HG02884 (cell line): ENCODE measurements at regions not wholly inside any gene's neighbourhood (a gene's known extent, or its start where the extent isn't known, plus 50 kb on each side); places are given as distances from the start of the nearest gene placed in this dataset.

ENCODE experiments used
- ATAC-seq: cut with Tn5 transposase; IDR thresholded peaks from one replicate; pipeline ENCODE4 v1.9.1; 2021; ENCODE audit warnings: mild to moderate bottlenecking, moderate library complexity; ENCODE audit not compliant: unreplicated experiment

DNA sequence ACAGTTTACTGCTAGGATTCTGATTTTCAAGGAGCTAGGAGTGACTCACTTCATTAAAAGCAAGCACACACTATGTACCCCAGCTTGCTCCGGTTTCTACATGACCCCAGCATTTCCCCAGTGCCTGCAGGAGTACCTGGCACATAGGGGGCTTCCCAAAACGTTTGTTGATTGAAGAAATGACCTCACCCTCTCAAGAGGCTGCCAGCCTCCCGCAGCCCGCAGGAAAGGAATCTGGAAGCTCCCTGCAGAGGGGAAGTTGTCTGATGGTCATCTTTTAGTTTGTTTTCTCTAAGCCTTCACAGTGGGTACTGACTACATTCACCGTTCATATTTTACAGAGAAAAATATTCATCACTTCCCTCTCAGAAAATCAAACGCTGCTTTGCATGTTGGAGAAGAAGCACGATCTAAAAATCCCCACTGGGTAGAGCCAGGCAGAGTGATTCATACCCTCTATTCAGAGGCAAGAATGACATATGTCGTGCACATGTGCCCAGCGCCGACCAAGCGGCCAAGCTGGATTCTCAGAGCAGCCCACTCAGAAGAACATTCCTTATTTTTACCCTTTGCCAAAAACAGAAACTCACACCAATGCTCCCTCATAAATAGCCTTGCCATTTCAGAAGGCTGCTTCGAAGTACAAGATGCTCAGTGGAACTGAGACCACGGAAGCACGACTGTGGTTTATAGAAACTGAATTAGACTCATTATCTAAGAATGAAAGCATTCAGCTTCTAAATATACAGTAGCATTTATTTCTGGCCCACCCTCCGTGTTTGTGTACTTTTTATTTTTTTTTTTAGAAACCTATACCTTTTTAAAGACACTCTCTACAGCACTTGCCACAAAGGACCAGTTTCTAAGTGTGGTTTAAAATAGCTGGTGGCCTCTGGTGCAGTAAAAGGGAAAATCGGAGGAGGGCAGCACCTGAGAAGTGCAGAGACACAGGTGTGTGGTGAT is 143.2 kb downstream of the MIS18A start:
- ATAC-seq: peak; percentile 64

DNA sequence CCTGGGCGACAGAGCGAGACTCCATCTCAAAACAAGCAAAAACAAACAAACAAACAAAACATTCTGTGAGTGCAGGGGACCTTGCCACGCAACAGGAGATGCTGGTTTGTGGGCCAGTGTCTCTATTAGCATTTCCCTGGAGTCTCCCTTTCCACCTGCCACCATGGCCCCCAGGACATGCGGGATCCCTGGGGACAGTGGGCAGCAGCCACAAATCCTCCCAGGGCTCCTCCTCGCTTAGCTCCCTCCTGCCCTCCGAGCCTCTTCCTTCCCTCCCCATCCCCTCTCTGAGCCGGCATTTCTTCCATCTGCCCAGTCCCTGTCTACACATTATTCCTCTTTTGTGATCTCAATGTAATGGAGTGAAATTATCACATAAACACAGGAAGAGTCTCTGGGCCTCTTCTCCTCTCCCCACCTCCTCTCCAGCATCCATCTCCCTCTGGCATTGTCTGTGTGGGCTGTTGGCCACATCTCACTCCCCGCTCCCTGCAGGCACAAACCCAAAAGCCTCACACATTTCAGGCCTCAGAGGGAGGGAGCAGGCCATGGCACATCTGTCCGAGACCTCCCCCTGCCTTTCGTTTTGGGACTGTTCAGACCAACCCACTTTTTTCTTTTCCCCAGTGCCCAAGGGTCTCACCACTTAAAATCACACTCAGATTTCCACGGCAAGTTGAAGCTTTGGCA is 144.3 kb downstream of the MIS18A start:
- ATAC-seq: no peak

DNA sequence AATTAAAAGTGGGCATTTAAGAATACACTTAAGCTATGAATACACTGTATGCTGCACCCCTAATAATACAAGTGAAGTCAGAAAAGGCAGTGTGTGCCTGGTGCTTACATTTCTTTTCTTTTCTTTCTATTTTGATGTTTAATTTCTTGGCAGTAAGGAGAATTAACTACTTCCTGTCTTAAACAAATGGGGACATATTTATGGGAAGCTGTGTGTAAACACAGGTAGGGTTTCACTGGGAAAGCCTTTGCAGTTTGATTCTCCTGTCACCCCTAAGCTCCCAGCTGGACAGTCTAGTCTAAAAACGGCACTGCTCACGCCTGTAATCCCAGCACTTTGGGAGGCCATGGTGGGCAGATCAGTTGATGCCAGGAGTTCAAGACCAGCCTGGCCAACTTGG is 146.0 kb downstream of the MIS18A start:
- ATAC-seq: no peak

DNA sequence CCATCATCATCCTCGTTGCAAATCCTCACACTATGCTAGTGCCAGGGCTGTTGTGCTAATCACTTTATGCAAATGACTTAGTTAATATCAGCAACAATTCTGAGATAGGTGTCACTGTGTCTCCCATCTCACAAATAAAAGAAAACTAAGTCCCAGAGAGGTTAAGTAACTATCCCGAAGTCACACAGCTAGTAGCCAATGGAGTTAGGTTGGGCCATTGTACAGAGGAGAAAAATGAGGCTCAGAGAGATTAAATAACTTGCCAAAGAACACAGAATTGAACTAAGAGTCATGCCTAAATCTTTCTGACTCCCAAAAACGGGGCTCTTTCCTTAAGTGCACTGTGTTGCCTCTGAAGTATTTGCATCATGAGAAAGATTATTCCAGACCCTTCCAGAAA is 146.4 kb downstream of the MIS18A start:
- no peak for ATAC-seq

DNA sequence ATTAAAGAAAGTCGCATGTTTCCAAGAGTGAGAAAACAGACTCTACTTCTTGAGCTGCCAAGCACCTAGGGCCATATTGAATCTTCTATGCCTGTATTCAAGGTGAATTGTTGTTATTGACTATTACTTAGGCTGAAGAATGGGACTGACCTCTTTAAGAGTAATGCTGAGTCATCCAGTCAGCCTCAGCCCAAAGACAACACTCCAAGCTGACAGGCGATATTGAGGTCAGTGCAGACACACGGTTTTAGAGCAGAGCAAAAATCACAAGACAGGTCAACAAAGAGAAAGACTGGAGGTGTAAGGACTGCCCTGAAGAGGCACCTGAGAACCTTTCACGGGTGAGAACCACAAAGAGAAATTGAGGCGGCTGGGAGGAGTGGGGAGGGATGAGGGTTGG is 146.9 kb downstream of the MIS18A start:
- no peak for ATAC-seq

DNA sequence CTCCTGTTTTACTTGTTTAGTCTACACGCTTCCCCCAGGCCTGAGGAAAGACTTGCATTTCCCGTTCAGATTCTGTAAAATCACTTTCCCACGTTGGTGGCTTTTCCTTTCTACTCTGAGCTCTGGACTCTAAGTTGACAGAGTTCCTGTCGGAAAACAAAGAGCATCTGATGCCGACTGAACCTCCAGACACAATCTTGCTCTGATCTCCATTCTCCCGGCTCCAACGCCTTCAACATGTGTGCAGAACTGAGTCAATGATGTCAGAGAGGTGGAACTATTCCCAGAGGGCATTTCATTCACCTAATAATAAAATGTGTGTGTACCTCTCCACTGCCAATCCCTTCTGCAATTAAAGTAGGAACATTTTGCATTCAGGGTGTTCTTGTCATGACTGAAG is 147.7 kb downstream of the MIS18A start:
- no peak for ATAC-seq

DNA sequence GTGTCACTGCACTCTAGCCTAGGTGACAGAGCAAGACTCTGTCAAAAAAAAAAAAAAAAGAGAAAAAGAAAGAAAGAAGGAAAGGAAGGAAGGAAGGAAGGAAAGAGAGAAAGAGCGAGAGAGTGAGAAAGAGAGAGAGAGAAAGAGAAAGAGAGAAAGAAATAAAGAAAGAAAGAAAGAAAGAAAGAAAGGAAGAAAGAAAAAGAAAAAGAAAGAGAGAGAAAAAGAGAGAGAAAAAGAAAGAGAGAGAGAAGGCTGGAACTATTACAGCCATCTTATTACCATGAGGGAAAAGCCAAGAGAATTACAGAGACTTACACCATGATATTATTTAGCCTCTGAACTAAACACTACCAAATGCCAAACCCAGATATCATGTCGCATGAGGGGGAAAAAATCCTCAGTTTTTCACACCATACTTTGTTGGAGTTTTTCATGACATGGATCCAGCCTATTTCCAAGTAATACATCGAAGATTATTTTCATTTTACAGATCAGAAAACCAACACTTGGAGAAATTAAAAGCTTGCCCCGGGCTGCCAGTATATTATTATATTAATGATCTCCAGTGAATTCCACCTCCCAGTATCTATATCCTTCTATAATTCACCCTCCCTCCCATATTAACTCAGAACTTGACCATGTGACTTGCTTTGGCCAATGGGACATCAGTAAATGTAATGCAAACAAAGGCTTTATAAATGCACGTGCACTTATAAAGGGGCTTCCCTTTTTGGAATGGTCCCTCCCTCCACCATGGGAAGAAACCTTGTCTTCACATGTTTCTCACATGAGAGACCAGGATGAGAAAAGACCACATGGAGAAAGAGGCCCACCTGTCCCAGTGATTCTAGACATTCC is 148.6 kb downstream of the MIS18A start:
- no peak for ATAC-seq

DNA sequence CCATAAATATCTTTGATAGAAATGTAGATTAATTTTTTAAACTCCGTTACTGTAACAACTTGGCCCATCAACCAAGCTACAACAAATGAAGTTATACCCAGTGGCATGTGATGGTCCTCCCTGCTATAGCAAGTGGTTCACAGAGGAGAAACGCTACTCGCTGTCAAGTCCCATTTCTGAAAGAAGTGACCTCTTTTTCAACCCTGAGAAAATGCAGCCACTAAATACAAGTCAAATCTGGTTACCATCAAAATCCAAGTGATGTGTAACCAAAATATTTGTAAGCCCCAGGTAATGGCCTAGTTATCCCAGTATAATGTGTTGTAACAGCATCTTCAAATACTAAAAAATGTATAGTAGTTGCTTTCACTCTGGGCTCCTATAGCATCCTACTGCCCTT is 151.8 kb downstream of the MIS18A start:
- no peak for ATAC-seq

DNA sequence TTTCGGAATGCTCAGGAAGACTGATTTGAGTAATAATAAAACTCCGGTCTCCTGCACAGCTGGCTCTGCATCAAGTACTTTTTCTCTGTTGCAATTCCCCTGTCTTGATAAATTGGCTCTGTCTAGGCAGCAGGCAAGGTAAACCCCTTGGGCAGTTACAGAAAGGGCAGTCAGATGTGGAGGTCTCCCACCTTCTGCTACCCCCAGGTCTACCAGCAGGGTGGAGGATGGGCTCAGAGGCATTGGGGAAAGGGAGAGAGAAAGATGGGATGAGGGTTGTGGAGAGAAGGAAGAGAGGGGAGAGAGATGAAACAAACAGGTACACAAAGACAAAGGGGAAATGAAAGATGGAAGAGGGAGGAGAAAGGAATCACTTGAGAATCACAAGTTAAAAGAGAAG is 156.8 kb downstream of the MIS18A start:
- no peak for ATAC-seq

DNA sequence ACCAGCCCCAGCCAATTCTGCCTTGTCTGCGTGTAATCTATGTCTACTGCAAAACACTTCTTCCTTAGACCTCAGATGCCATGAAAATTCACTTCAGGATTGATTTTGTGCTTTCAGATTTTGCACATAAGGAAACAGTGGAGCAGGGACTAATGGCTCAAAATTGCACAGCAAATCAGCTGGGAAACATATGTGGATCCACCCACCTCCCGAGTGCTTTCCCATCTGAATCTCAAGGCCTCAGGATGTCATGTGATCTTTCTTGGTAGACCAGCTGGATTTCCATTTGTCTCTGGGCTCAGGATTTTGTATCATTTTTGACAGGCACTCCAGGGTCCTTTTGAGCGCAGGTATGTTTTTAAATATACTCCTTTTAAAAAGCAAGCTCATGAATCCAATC is 158.6 kb downstream of the MIS18A start:
- no peak for ATAC-seq

DNA sequence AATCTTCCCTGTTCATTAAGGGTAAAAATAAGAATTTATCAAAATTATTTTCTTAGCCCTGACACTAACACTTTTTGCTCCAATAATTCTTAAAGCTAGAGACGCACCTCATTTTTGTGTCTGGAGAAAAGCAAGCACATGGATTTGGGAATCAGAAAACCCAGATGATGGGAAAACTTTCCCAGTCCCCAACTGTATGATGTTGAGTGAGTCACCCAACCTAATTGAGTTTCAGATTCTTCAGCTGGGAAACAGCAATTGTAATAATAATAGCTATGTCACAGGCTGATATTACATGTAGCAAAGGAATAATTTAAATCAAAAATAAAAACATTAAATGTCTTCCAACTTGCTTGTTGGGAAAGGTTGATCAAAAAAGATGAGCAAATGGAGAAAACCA is 159.0 kb downstream of the MIS18A start:
- ATAC-seq: no peak

DNA sequence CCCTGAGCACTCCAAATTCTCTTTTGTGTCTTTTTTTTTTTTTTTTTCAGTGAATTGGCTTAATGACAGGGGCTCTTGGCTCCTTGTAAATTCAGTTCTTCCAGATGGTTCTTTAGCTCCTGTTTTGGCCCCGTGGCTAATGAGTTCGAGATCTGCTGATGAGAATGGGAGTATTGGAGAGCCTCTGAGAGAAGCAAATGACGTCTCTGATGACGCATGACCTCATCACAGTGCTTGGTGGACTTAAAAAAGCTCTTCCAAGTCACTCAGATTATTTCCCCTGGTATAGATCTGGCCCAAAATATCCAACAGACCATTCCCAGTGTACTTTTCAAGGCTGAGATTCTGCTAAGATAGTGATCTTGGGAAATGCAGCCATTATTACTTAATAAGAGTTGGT is 159.5 kb downstream of the MIS18A start:
- ATAC-seq: no peak

DNA sequence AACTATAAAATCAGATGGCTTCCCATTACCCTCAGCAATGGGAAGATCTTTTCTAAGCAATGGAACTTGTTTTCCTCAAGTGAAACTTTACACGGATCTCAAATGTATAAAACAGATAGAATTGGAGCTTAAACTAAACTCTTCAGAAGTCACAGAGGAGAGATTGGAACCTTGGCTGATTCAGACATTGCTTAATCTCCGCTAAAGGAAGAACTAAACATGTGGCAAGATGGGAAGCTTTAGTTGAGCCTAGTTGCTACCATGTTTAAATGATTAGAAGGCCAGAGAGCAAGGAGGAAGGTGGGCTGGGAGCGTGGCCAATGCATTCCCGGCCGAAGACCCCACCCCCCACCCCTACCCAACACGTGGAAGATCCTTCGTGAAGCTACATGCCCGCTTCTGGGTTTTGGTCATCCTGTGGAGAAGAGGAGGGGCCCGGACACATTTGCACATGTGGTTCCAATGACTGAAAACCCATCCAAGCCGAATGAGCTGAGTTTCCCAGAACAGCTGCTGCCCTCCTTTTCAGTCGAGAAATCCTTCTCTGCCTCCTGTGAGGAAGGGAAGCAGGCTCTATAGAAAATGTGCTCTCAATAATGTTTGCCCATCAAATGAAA is 164.3 kb downstream of the MIS18A start:
- no peak for ATAC-seq

DNA sequence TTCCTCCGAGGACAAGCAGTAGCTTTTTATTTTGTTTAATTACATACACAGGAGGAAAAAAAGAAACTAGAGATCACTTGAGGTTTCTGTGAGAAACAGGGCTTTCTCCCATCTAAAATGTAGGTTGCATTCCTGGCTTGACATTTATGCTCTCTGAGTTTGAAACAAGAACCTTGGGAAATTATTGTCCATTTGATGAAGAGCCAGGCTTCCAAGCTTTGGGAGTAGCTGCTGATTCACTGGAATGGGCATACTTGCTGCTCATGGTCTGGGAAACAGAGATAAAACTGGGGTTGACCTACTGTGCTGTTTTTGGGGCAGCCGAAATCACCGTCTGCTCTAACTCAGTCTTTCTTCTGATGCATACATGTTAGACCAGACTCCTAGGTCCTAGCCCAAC is 165.4 kb downstream of the MIS18A start:
- ATAC-seq: no peak

DNA sequence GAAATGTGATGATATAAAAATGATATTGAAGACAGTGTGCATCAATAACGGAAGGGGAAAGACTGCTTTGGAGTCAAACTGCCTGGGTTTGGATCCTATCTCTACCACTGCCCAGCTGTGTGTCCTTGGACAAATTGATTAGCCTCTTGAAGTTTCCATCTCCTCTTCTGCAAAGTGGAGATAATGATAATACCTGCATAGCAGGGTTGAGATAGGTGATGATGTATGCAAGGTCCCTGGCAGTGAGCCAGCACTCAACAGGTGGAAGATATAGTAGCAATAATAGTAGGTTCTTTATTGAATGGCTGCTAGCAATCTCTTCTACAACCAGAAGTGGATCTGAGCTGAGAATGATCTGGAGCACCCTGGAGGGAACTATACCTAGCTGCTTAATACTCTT is 166.7 kb downstream of the MIS18A start:
- ATAC-seq: no peak

DNA sequence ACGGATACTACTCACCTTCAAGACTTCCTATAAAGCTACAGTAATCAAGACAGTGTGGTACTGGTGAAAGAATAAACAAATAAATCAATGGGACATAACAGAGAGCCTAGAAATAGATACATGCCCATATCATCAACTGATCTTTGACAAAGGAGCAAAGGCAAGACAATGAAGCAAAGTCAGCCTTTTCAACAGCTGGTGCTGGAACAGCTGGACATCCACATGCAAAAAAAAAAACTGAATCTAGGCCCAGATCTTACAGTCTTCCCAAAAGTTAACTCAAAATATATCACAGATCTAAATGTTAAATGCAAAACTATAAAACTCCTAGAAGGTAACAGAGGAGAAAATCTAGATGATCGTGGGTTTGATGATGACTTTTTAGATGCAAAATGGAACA is 170.3 kb downstream of the MIS18A start:
- ATAC-seq: no peak

DNA sequence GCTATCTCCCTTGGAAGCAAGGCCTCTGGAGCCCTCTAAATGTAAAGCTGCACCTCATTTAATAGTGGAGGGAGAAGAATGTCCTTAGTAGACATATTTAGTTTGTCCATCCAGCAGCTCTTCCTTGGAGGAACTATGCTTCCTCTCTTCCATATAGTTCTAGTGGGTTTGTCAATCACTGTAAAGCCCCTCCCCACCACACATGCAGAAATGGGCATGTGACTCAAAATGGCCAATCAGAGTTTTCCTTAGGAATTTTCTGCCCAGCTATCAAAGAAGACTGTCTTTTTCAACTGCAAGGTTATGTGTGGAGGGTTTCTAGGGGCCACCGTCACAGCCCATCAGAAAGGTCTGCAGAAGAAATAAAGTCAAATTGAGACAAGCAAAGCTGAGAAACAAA is 175.5 kb downstream of the MIS18A start:
- no peak for ATAC-seq

DNA sequence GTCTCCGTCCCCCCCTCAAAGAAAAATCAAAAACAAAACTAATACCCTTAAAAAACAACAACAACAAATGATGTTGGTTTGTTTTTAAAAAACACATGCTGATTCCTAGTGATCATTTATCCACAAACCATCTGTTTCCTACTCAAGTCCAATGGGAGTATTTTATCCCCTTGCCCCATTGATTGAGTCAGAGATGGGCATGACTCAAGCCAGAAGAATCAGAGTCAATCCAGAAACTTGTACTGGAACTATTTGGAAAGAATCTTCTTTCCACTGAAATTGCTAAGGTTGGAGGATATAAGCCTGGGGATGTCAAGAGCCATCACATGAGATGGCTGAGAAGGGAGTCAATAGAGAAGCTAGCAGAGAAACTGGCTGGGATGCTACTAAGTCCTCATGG is 176.4 kb downstream of the MIS18A start:
- ATAC-seq: no peak

DNA sequence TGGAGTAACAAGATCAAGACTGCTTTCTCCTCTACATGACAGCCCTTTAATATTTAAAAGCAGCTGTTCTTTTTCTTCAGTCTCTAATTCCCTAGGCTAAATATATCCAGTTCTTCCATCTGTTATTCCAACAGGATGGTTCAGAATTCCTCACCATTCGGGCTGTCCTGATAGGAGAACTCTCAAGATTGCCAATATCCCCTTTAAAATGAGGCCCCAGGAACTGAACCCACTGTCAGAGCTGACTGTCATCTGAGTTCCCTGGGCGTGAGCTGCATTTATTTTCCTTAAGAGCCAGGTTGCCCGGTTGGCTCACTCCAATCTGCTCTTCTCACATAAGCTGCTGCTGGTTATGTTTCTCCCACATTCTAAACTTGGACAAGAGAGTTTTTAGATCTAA is 177.6 kb downstream of the MIS18A start:
- no peak for ATAC-seq

DNA sequence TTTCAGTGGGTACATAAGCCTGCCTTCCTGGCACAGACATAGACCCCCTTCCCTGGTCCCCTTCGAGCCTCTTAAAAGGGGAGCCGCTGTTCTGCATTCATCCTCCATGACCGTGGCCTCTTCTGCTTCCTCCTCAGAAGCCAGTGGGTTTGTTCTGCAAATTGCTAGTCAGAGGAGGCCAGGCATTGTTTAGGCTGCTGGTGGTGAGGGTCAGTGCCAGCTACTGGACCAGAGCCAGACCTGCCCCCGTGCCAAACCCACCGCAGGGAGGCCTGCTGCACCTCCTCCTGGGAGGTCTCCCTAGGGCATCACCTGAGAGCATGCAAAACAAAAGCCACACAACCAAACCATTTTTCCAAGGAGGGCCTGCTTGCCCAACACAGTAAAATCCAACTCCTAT is 178.4 kb downstream of the MIS18A start:
- ATAC-seq: no peak

DNA sequence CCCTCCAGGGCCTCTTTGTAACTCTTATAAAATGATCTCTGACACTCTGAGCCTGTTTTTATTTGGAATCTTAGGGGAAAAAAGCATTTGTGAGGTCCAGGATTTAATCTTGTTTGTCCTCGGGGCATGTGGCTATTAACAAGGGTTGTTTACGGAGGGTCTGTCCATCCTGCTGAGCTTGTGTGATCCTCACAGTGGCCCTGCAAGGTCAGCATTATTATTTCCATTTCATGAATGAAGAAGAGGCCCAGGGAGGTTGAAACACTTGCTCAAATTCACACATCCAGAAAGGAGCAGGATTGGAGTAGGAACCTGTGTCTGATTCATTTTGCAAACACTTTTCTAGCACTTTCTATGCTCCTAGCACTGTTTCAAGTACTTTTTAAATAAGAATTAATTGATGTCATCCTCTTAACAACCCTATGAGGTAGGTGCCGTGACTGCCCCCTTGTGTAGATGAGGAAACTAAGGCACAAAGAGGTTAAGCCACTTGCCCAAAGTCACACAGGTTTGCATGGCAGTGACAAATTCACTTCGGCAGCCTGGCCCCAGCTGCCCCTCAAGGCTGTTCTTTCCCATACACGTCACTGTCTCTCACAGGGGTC is 178.9 kb downstream of the MIS18A start:
- ATAC-seq: no peak
